Mucosa of gallbladder (tissue), 1 donor: ENCODE measurements at regions not wholly inside any gene's neighbourhood (a gene's known extent, or its start where the extent isn't known, plus 50 kb on each side); places are given as distances from the start of the nearest gene placed in this dataset.

Experiments used
- DNase-seq: peaks from one replicate; pipeline ENCODE4 v3.0.0-alpha.2; 2020; ENCODE audit warnings: low spot score
- donor health status: DM: no; HTN: no; CAD: no.

DNA sequence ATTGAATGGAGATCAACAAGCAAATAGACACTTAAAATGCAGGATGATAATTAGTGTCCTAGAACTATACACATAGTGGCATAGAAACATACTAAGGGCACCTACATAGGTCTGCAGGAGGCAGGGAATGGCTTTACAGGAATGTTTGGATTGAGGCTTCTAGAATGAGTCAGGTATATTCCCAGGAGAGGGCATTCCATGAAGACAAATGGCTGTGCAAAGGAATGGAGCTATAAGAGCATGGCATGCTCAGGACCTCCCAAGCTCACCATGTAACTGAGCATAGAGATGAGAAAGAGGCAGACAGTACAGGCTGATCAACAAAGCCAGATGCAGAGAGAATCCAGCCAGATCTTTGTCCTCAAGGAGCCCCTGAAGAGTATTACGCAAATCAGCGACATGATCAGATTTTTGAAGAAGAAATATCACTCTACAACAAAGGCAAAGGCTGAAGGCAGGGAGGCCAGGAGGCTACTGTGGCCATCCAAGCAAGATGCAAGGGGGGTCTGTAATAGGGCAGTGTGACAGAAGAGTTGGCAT, 211.1 kb upstream of the MTNR1B start:
- no peak for DNase-seq

DNA sequence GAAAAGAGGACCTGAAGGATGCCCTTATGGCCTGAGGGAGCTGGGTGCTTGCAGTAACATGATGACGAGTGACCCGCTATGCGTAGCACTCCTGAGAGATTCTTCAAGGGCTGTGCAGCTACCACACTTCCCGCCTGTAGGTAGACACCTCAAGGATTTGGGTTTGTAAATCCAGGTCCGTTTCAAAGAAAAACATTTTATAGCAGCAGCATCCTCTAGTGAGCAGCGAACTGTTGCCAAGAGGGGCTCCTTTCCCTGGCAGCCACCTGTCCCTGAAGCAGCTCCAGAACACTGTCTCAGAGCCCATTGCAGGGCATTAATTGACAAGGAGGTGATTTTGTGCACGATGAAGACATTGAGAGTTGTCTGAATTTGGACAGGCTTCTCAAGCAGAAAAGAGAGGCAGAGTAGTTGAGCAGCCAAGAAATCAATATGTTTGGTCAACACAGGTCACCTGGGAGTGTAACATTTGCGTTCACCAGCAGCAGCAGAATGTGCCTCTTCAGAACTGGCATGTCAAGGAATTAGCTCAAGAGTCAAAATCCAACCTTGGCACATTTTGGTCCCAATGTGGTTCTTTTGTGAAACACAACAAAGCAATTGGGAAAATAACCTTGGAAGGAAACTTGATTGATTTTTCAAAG, 209.8 kb upstream of the MTNR1B start:
- DNase-seq, result no peak

DNA sequence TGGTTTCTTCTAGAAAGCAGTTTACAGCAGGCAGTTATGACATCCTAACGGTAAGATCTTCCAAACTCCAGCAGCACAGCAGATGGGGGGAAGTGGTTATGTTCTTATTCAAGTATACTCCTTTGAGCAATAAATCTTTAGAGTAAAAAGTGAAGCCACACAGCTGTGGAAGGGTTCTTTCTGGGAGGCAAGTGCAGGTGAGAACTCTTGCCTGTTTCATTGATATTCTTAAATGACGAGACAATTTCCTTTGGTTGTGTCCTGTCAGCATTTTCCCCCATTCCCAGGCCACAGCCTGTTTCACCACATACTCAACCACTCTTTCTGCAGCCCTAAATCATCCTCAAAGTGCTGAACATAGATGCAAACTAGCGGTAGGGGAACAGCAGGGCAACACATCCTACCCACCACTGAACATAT, 207.3 kb upstream of the MTNR1B start:
- DNase-seq, result no peak

DNA sequence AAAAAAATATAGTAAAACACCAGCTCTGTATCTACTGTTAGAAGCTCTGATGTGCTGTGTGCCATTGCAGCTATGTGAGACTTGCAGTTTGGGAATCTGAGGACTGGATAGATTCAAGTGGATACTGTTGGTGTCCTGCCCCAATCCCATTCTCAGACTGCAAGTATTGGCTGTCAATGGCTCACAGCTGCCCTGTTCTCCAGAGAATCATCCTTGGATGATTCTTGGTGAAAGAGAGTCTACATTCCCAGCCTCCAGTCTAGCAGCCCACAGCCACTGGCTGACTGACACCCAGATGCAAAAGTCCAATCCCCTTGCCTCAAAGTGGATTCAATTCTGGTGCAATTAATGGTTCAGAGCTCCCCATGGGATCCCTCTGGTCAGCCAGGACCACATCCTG, 206.1 kb upstream of the MTNR1B start:
- DNase-seq, result no peak

DNA sequence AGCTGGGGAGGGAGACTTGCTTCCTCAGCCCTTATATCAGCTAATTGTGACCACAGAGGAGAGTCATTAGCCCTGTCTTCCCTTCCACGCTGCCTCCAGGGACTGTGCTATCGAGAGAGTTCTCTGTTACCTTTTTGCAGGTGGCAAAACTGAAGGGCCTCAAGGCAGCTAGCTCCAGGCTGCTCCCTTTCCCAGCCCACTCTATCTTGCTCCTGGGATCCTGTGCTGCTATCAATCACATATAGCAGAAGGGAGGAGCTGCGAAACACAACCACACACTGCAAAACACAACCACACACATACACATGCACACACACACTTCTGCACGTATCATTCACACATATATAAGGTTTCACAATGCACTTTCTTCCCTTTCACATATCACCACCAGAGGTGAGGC, 205.3 kb upstream of the MTNR1B start:
- DNase-seq, result no peak

DNA sequence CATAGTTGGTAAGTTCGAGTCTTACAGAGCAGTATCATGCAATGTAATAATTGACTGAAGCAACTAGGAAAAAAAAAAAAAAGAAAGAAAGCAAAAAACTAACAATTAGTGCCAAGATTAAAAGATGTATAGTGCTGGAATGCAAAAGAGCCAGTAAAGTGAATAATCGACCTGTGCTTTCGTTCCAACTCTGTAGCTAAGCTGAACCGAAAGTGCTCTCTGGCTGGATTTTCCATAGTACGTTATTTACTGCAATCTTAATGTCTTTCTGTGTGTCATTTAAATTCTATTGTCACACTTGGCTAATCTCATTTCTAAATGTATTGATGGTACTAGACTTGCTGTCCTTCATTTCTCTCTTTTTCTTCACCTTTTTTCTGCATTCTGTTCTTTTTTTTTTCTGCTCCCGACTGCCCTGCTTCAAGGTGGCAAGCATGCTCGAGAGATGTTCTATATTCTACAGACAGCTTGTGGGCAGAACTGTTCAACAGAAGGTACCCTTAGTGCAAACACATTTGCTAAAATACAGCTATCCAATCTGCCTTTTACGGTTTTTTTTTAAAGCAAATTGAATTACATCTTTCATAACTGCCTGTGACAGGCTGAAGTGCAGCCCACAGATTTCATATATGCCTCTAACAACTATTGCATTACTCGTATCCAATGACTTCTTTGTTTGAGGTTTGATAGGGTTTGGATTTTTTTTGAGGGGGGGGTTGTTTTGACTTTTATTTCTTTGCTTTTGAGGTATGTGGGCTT, 204.2 kb upstream of the MTNR1B start:
- DNase-seq, result no peak

DNA sequence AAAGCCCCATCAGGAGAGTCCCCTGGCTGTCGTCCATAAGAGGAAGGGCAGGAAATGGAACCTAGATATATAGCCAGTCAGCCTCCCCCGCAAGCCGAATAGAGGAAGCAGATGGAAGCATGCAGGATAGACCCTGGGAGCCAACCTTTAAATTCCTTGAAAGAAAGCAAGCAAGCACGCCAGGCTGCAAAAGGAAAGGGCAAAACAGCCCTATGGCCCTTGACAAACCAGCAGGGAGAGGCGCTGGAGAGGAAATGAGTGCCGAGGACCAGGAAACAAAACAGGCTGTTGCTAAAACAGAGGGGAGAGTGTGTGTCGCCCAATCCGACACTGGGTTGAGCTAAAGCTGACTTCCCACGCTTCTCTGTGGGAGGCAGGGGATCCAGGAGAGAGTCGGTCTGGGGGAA, 203.5 kb upstream of the MTNR1B start:
- DNase-seq, result peak; percentile 10

DNA sequence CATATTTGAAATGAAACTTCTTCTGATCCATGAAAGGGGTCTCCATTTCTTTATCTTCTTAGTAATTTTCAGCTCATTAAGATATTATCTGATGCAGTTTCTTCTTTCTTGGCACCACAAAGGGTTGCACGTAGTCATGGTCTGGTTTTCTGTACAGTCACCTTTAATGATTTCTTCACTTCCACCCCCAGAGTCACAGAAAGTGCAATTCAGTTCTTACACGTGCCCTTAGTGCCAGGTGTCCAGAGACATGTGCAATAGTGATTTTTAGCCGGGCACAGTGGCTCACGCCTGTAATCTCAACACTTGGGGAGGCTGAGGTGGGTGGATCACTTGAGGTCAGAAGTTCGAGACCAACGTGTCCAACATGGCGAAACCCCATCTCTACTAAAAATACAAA, 202.8 kb upstream of the MTNR1B start:
- DNase-seq, result no peak

DNA sequence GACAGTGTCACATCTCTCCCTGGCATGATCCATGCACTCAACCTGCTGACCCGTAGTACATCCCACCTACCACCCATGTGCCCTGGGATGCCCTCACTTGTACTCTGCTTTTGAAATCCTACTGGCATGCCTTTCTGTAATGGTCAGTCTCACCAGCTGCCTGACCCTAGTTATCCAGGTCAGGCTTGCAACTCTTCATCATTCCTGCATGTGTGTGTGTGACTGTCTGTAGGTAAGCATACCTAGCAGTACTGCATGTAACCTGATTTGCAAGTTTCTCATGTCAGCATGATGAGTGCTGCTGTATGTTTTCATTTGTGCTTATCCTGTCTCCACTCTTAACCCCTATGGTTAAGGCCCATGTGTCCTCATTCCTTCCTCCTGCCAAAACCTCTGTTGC, 202.0 kb upstream of the MTNR1B start:
- DNase-seq, result no peak

DNA sequence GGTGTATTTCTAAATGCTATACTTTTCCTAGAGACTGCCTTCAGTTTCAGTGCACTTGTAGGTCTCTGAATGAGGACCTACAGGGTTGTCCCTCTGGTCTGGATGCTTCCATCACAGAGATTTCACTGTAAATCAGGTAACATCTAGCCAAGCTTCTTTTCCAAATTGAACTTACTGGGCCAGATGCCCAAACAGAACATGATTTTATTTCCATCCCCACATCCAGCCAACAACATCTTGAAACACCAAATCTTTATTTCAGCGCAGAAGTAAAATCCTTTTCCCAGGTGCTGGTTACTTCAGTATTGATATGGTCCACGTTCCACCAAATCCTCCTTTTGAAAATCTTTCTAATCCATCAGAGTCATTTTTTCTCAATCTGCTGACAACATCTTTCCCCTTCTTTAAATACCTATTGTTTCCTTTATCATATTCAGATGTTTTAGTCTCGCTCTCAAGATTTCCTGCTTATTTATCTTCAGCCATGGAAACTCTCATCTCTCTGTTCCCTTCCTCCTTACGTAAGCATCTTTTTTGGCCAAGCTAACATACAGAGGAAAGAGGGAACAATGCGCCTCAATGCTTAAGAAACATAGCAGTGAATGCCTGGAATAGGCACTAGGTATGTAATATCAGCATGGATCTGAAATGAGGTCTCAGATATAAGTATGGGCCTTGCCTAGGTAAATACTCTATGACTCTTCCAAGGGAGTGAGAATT, 201.2 kb upstream of the MTNR1B start:
- no peak for DNase-seq

DNA sequence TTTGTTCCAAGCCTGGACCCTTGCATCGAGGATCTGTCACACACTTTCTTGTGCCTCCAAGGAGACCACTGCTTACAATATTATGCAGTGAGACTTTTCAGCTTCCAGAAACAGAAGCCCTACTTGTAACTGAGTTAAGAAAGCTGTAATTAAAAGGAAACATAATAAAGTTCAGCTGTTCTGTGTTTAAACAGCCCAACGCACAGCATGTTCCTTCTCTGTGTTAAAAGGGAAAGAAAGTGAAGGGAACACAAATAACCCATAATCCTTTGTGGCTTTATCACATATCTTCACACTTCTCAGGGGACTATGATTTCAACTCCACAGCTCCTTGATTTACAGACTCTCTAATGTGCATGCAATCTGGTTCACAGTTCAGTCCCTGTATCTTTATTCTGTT, 200.3 kb upstream of the MTNR1B start:
- DNase-seq, result no peak

DNA sequence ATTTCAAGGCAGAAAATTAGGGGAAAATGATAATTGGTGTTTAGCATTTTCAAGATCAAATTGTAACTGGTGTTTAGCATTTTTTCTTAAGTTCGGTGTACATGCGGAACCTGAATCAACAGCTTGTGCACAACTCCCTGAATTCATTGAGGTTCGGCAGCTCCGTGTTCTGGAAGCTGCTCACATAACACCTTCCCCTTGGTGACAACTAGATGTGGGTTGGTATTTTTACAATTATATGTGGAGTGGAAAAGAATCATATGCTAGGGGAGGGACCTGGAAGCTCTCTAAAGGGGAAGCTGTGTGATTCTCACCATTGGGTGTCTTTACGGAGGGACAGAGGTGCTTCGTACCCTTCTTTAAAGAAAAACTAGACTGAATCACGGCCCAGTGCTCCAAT, 199.0 kb upstream of the MTNR1B start:
- DNase-seq, result no peak

DNA sequence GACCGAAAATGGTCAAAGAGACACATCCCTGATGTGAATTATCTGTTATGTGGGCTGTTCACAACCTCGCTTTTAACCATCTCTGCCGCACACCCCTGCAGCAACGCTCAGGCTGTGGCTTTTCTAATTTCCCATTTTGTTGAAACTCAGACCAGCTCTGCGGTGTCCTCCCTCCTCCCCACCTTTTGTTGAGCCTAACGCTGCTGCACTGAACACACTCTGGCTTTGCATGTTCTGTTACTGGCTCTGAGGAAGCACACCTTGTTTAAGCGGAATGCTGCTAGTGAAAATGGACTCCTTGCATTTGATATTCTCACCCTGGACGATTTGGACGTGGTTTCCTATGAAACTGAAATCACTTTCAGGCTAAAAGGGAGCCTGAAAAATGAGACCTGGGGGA, 198.5 kb upstream of the MTNR1B start:
- no peak for DNase-seq

DNA sequence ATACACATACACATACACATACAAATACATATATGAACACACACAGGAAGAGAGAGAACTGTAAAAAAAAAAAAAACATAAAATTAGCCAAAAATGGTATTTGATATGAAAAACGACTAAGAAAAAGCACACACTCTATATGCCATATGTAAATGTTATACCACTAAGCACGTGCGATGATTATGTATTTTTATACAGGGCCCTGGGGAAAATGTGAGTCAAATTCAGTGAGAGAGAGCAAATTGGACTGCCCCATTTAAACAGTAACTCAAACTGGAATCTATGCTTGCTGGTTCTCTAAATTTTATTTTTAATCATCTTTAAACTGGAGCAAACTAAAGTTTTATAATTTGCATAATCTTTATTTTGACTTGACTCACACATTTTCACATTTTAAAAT, 197.8 kb upstream of the MTNR1B start:
- DNase-seq, result no peak

DNA sequence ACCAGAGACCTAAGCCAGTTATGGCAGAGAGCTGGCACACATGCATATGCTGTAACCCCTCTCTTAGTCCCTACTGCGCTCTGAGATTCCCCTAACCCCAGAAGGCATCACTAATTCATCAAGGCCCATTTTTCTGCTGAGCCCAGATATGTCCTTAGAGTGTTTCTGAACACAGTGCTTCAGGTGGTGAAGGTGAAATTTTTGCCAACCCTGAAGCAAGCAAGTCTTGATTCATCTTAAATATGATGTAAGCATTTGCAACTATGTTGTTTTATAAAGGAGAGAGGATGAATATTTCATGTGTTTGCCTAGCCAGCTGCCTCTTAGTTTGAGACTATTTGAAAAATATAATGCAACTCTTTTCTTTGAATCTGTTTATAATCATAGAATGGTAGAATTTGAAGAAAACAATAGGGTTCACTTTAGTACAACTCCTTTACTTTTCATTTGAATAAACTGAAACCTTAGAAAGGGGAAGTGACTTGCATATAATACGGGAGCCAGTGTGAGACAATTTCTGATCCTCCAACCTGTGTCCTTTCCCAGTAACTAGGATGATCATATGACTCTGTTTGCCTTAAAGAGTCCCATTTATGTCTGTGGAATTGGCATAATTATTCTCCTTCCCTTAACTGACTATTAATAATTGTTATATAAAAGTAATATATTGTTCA, 194.3 kb upstream of the MTNR1B start:
- DNase-seq, result no peak

DNA sequence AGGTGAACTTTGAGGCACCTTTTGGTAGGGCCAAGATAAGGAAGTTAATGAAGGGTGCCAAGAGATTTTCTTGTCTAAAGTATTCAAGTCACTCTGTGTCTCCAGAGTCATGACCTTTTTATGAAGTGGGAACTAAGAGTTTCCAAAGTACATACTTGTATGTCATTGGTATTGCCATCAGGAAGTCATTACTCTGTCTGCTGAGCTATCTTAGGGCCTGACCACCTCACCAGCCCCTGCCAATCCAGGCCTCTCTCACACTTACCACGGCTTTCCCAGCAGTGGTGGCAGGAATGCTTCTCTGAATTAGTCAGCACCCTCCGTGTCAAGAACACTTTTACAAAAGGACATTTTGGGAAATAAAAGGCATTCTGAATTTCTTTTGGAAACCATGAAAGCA, 192.8 kb upstream of the MTNR1B start:
- DNase-seq, result no peak

DNA sequence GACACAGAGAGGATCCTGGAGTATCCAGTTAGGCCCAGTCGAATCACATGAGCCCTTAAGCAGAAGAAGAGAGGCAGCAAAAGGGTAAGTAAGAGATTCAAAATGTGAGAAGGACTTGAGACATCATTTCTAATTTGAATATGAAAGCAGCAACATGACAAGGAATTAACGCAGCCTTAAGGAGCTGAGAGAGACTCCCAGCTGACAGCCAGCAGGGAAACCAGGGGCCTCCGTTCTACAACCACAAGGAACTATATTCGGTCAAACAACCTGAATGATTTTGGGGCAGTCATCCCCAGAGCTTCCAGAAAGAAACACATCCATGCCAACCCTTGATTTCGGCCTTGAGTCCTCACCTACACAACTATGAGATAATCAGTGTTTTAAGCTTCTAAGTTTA, 189.7 kb upstream of the MTNR1B start:
- no peak for DNase-seq

DNA sequence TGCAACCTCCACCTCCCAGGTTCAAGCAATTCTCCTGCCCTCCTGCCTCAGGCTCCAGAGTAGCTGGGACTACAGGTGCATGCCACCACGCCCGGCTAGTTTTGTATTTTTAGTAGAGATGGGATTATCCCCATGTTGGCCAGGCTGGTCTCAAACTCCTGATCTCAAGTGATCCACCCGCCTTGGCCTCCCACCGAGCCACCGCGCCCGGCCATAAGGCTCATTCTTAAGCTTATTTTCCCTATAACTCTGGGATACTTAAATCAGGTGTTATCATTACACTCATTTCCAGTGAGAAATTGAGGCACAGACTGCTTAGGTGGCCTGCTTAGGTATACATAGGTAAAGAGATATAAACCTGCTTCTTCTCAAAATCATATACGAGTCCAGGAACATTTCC, 188.3 kb upstream of the MTNR1B start:
- DNase-seq, result no peak

DNA sequence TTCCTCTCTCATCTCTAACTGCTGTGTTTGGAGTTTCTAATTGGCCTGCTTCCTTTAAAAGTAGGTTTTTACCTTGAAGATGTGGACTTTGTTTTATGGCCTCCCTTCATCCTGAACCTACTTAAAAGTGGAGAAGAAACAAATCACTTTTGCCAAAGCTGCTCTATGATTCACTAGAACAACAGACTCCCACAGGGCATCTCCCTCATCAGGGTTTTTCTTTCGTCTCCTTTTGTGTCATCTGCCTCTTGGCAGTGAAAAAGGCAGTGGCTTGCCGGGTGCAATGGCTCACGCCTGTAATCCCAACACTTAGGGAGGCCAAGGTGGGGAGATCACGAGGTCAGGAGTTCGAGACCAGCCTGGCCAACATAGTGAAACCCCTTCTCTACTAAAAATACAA, 186.6 kb upstream of the MTNR1B start:
- DNase-seq, result no peak

DNA sequence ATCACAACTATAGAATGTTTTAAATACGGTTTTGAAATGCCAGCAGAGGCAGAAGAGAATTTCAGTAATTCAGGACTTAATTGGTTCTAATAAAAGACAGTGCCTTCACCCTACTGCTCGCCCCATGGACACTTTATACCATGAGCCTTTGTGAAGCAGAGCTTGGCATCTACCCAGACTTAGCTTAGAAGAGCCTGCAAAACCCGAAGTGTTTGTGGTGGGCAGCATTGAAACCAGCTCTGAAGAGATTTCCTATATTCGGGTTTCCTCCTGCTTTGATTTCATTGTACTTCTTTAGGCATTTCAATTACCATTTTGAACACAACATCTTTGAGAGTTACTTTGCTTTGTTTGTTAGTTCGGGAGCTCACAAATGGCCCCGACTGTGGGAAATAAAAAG, 185.1 kb upstream of the MTNR1B start:
- no peak for DNase-seq

DNA sequence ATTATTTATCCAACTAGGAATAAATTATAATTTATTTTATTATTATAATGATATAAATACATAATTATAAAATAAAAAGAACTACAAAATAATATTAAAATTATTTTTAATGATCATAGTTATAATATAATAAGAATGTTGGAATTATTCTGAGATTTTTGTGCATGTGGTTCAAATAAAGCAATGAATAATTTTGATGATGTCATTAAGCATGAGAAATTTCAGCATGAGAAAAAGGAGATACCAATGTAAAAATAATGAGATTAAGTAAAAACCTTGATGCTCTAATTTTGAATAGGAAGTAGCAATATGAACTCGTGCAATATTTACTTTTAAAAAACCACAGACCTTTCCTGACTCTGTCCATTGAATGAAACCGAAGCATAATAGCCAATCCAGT, 181.8 kb upstream of the MTNR1B start:
- no peak for DNase-seq

DNA sequence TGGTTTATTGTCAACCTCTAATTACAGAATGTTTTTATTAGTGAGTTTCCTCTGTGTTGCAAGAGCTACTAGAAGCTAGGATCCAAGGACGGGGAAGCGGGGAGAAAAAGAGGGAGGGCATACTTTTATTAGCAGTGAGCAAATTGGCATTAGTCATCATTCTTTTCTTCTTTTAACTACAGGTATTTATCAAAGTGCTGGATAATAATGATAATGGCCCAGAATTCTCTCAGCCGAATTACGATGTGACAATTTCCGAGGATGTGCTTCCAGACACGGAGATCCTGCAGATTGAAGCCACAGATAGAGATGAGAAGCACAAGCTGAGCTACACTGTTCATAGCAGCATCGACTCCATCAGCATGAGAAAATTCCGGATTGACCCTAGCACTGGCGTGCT, 179.7 kb upstream of the MTNR1B start:
- no peak for DNase-seq
